ENCODE measurements at regions not wholly inside any gene's neighbourhood (a gene's known extent, or its start where the extent isn't known, plus 50 kb on each side); places are given as distances from the start of the nearest gene placed in this dataset.

DNA sequence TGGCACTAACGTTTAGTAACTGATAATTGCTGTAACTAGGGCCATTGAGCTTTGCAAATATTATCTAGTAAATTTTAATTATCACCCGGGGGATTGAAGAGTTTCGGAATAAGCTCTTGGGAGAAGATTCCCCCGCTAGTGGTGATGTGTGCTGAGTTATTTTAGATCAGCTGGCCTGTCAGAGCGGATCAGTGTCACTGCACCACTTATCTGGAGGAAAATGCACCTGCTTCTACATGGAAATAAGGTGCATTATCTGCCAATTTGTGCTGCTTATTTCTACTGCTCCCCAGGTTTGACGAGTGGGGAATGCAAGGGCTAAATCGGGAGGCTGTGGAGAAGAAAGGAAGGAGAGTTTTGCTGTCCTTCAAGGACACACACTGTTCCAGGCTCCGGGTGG, 518.6 kb downstream of the TLE4 start:
- TF ChIP-seq ZNF561 (CRISPR knock-in tag; conservative IDR thresholded peaks at IDR 0.05) = no peak
- no peak for TF ChIP-seq YY1 (IDR thresholded peaks at IDR 0.05; ENCODE audit: borderline replicate concordance in 1 of 3, control insufficient read depth in 1 of 3, extremely low read depth in 1 of 3, insufficient read depth in 3 of 3, insufficient read length in 1 of 3, insufficient replicate concordance in 2 of 3, low read depth in 1 of 3, low read length in 2 of 3)
- no peak for TF ChIP-seq HMG20A (CRISPR knock-in tag; conservative IDR thresholded peaks at IDR 0.05)
- no peak for TF ChIP-seq DDX20 (tag; IDR thresholded peaks at IDR 0.05; ENCODE audit: low read depth)
- TF ChIP-seq MXI1 (IDR thresholded peaks at IDR 0.05; ENCODE audit: low read depth, low read length) = no peak
- TF ChIP-seq KHSRP (IDR thresholded peaks at IDR 0.05) = no peak
- TF ChIP-seq KLF6 (CRISPR knock-in tag; IDR thresholded peaks at IDR 0.05; ENCODE audit: borderline replicate concordance) = no peak
- no peak for TF ChIP-seq NCOA2 (IDR thresholded peaks at IDR 0.05; ENCODE audit: partially characterized antibody in 2 of 2)
- TF ChIP-seq, protein P1, sequence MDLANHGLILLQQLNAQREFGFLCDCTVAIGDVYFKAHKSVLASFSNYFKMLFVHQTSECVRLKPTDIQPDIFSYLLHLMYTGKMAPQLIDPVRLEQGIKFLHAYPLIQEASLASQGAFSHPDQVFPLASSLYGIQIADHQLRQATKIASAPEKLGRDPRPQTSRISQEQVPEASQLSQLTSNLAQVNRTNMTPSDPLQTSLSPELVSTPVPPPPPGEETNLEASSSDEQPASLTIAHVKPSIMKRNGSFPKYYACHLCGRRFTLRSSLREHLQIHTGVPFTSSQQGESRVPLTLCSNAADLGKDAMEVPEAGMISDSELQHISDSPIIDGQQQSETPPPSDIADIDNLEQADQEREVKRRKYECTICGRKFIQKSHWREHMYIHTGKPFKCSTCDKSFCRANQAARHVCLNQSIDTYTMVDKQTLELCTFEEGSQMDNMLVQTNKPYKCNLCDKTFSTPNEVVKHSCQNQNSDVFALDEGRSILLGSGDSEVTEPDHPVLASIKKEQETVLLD (IDR thresholded peaks at IDR 0.05) = no peak
- TF ChIP-seq, protein P2, sequence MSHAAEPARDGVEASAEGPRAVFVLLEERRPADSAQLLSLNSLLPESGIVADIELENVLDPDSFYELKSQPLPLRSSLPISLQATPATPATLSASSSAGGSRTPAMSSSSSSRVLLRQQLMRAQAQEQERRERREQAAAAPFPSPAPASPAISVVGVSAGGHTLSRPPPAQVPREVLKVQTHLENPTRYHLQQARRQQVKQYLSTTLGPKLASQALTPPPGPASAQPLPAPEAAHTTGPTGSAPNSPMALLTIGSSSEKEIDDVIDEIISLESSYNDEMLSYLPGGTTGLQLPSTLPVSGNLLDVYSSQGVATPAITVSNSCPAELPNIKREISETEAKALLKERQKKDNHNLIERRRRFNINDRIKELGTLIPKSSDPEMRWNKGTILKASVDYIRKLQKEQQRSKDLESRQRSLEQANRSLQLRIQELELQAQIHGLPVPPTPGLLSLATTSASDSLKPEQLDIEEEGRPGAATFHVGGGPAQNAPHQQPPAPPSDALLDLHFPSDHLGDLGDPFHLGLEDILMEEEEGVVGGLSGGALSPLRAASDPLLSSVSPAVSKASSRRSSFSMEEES (CRISPR knock-in tag; IDR thresholded peaks at IDR 0.05) = no peak
- TF ChIP-seq ETV1 (tag; conservative IDR thresholded peaks at IDR 0.05; ENCODE audit: low read depth) = no peak
- TF ChIP-seq STAT5A (IDR thresholded peaks at IDR 0.05; ENCODE audit: borderline replicate concordance, low read length) = no peak
- no peak for TF ChIP-seq NFIC (IDR thresholded peaks at IDR 0.05)

More for the DNA sequence above, 518.6 kb downstream of the TLE4 start:
- Histone ChIP-seq H3K4me2 (ENCODE audit: insufficient read depth, low read length) (no peak overlapping the region), H3K79me2 (ENCODE audit: control insufficient read depth, insufficient read depth, low read length) (no peaks in the 10 kb centered on the region), H4K20me1 (replicated peaks; ENCODE audit: control insufficient read depth, insufficient read depth, low read length) (no peaks in the 10 kb centered on the region), H3K4me1 (replicated peaks in 1 of 2; ENCODE audit: control insufficient read depth in 2 of 2, insufficient read depth in 2 of 2, low read length in 2 of 2) (no peaks in the 10 kb centered on the region), H3K9me1 (ENCODE audit: control insufficient read depth, insufficient read depth, low read length) (no peaks in the 10 kb centered on the region), H3K27me3 (ENCODE audit: control insufficient read depth in 2 of 2, insufficient read depth in 2 of 2, low read length in 2 of 2) (no peaks in the 10 kb centered on the region), H3K9ac (ENCODE audit: insufficient read depth in 1 of 2, low read depth in 2 of 2, low read length in 2 of 2) (no peak overlapping the region), H3K36me3 (ENCODE audit: control insufficient read depth, insufficient read depth, low read length) (no peaks in the 10 kb centered on the region), H2AFZ (ENCODE audit: low read depth, low read length) (no peak overlapping the region), H3K9me3 (replicated peaks; ENCODE audit: control insufficient read depth, insufficient read depth, low read depth, low read length) (no peaks in the 10 kb centered on the region), H3K27ac (ENCODE audit: extremely low read depth, low read depth, low read length) (no peak overlapping the region), H3K4me3 (no peak overlapping the region)
- BruUV-seq (replicated peaks) = no TSS peak
- intact Hi-C loops (cut with micrococcal nuclease) = no loop called here
- in situ Hi-C loops (cut with MboI) = no loop called here
- FAIRE-seq (no peak), ATAC-seq (no peak), DNase-seq (ENCODE audit: extremely low read depth in 1 of 4, low spot score in 3 of 4) (no peak)
- WGBS (ENCODE audit: insufficient coverage, low coverage, missing lambda C conversion rate) = 4% methylated on average over 7 of the region's 8 CpGs
- ChIA-PET POLR2A (no interaction called here), CTCF (ENCODE audit: low intra/inter-chr PET ratio) (no interaction called here)
